Epithelial cell of proximal tubule (primary cell): ENCODE measurements at regions not wholly inside any gene's neighbourhood (a gene's known extent, or its start where the extent isn't known, plus 50 kb on each side); places are given as distances from the start of the nearest gene placed in this dataset.

Source experiments
- DNase-seq: peaks from one replicate; pipeline ENCODE4 v3.0.0-alpha.2; 2011; ENCODE audit warnings: low read depth
- H3K4me3 ChIP-seq: 2 replicates; pipeline ENCODE4 v1.5.1; 2011; ENCODE audit warnings: low read depth, mild to moderate bottlenecking, low read length
- CTCF ChIP-seq: conservative IDR thresholded peaks from 2 replicates; pipeline ENCODE4 v1.5.1; 2012; ENCODE audit warnings: low read depth, mild to moderate bottlenecking, low read length

GRCh38 chr3:95210878-95211277 lies 1148.0 kb downstream of the NSUN3 start:
- TF ChIP-seq CTCF: no peak
- no peak overlapping the region for H3K4me3 ChIP-seq

GRCh38 chr3:95212117-95212516 lies 1149.3 kb downstream of the NSUN3 start:
- TF ChIP-seq CTCF: no peak
- no peak for DNase-seq
- H3K4me3 ChIP-seq: no peak overlapping the region

More at GRCh38 chr3:95210878-95211277, 1148.0 kb downstream of the NSUN3 start:
- DNase-seq: no peak

GRCh38 chr3:95215437-95215957 lies 1152.6 kb downstream of the NSUN3 start:
- TF ChIP-seq CTCF: no peak
- no peak for DNase-seq
- H3K4me3 ChIP-seq: no peak overlapping the region

GRCh38 chr3:95217661-95218060 lies 1154.8 kb downstream of the NSUN3 start:
- TF ChIP-seq CTCF: no peak
- H3K4me3 ChIP-seq: no peak overlapping the region
- DNase-seq: no peak

- no peak for TF ChIP-seq CTCF
- DNase-seq: no peak
- no peak overlapping the region for H3K4me3 ChIP-seq
Measured at GRCh38 chr3:95218484-95218883, 1155.6 kb downstream of the NSUN3 start.

- no peak for DNase-seq
- H3K4me3 ChIP-seq: no peak overlapping the region
- TF ChIP-seq CTCF: no peak
Measured at GRCh38 chr3:95226437-95226836, 1163.6 kb downstream of the NSUN3 start.

- H3K4me3 ChIP-seq: no peak overlapping the region
- no peak for TF ChIP-seq CTCF
- no peak for DNase-seq
Measured at GRCh38 chr3:95227092-95227491, 1164.2 kb downstream of the NSUN3 start.
